ENCODE measurements at regions not wholly inside any gene's neighbourhood (a gene's known extent, or its start where the extent isn't known, plus 50 kb on each side); places are given as distances from the start of the nearest gene placed in this dataset.

DNA sequence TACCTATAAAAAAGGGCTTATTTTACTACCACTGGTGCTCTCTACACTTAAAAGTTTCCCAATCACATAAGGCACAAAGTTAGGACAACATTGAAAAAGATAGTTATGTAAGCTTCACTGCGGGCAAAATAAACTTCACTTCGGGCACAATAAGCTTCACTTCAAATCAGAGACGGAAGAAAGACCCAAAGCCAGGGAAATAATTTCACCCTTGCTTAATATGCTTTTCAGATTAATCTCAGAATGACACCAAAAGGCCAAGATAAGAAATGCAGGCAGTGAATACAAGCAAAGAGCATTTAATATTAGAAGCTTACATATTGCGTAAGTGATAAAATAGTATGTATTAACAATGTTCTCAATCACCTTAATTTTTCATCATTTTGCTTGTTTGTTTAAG is 444.2 kb downstream of the SETD4 start:
- ChIA-PET CTCF (interaction anchor here (0.9 to 1.2 kb wide), 2 partner anchors 565 to 870 kb away, joined by 3 to 4 read pairs; no protein-coding TSS in a partner anchor), POLR2A (interaction anchor here (1.2 kb wide), 1 partner anchor 728 kb away, joined by 3 read pairs; no protein-coding TSS in a partner anchor)
- DNase-seq (no peak), ATAC-seq (ENCODE audit: low read depth) (no peak)
- Mint-ChIP-seq H3K4me3 (no peak overlapping the region), H3K27me3 (no peaks in the 10 kb centered on the region), H3K36me3 (ENCODE audit: low read depth) (no peaks in the 10 kb centered on the region), H3K4me1 (peaks cover 3% of the 10 kb centered on the region), H3K9me3 (peaks cover under 1% of the 10 kb centered on the region), H3K27ac (no peak overlapping the region)
- TF ChIP-seq, protein P1, sequence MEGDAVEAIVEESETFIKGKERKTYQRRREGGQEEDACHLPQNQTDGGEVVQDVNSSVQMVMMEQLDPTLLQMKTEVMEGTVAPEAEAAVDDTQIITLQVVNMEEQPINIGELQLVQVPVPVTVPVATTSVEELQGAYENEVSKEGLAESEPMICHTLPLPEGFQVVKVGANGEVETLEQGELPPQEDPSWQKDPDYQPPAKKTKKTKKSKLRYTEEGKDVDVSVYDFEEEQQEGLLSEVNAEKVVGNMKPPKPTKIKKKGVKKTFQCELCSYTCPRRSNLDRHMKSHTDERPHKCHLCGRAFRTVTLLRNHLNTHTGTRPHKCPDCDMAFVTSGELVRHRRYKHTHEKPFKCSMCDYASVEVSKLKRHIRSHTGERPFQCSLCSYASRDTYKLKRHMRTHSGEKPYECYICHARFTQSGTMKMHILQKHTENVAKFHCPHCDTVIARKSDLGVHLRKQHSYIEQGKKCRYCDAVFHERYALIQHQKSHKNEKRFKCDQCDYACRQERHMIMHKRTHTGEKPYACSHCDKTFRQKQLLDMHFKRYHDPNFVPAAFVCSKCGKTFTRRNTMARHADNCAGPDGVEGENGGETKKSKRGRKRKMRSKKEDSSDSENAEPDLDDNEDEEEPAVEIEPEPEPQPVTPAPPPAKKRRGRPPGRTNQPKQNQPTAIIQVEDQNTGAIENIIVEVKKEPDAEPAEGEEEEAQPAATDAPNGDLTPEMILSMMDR (IDR thresholded peaks at IDR 0.05), result no peak
- intact Hi-C loops (cut with micrococcal nuclease), result loop anchor here (1.0 to 2.0 kb wide), 4 partner anchors 216 to 871 kb away; no protein-coding TSS in a partner anchor

GRCh38 chr21:35615325-35615724 is 445.0 kb downstream of the SETD4 start:
- DNase-seq (no peak), ATAC-seq (ENCODE audit: low read depth) (no peak)
- intact Hi-C loops (cut with micrococcal nuclease), result no loop called here
- Mint-ChIP-seq H3K36me3 (ENCODE audit: low read depth) (no peaks in the 10 kb centered on the region), H3K9me3 (no peaks in the 10 kb centered on the region), H3K4me1 (peaks cover 3% of the 10 kb centered on the region), H3K4me3 (no peak overlapping the region), H3K27me3 (no peaks in the 10 kb centered on the region), H3K27ac (no peak overlapping the region)
- POLR2A ChIA-PET, result interaction anchor here (1.2 kb wide), 1 partner anchor 727 kb away, joined by 3 read pairs; no protein-coding TSS in a partner anchor
- CTCF ChIA-PET, result interaction anchor here (0.9 kb wide), 1 partner anchor 869 kb away, joined by 4 read pairs; no protein-coding TSS in a partner anchor
- TF ChIP-seq, protein P1 (IDR thresholded peaks at IDR 0.05), result no peak

DNA sequence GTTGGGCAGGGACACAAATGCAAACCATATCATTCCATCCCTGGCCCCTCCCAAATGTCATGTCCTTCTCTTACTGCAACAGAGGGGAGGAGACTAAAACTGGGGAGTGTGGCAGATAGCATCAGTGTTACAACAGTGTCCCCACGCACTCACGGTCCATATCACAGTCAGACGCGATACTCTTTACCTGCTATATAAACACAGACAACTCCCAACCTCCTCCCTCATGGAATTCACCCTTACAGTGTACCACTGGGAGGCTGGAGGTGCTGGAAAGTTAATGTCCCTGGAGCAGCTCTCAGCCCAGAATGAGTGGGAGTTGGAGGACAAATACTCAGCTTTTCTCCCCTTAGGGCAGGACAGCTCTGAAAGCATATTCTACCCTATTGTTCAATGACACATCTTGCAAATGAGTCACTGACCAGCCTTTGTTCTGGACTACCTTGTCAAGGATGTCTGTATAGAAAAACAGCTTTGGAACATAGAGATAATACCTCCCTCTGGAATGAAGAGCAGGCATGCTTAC is 445.9 kb downstream of the SETD4 start:
- no peaks in the 10 kb centered on the region for H3K9me3 Mint-ChIP-seq
- H3K27ac Mint-ChIP-seq, result no peak overlapping the region
- peaks cover 3% of the 10 kb centered on the region for H3K4me1 Mint-ChIP-seq
- ChIA-PET POLR2A (no interaction called here), CTCF (no interaction called here)
- intact Hi-C loops (cut with micrococcal nuclease), result no loop called here
- DNase-seq, result no peak
- no peaks in the 10 kb centered on the region for H3K36me3 Mint-ChIP-seq (ENCODE audit: low read depth)
- TF ChIP-seq, protein P1 (IDR thresholded peaks at IDR 0.05), result no peak
- no peaks in the 10 kb centered on the region for H3K27me3 Mint-ChIP-seq
- no peak for ATAC-seq (ENCODE audit: low read depth)
- no peak overlapping the region for H3K4me3 Mint-ChIP-seq

- TF ChIP-seq, protein P1 (IDR thresholded peaks at IDR 0.05), result no peak
- Mint-ChIP-seq H3K9me3 (peaks cover 3% of the 10 kb centered on the region), H3K27ac (no peak overlapping the region), H3K36me3 (ENCODE audit: low read depth) (no peaks in the 10 kb centered on the region), H3K4me1 (peaks cover 3% of the 10 kb centered on the region), H3K27me3 (no peaks in the 10 kb centered on the region), H3K4me3 (no peak overlapping the region)
- intact Hi-C loops (cut with micrococcal nuclease), result no loop called here
- ATAC-seq (ENCODE audit: low read depth) (no peak), DNase-seq (no peak)
- ChIA-PET POLR2A (no interaction called here), CTCF (no interaction called here)
These were observed 448.6 kb downstream of the SETD4 start for GRCh38 chr21:35611708-35612132.

DNA sequence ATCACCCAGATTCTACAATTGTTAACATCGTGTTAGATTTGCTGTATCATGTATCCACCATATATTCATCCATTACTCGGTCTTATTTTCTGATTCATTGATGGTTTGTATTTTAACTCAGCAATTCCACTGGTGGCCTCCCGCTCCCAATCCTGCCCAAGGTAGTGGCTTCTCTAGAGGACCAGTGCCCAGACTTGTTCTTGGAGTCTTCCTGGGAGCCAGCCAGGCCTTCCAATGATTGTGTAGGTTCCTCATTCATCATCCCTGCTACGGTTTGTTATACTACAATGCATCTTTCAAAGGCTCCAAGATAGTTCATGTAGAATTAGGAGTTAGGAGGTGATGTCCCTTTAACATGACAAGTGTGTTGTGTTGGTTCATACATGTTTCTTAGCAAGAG is 451.1 kb downstream of the SETD4 start:
- Mint-ChIP-seq H3K4me1 (no peaks in the 10 kb centered on the region), H3K9me3 (peaks cover 3% of the 10 kb centered on the region), H3K27ac (no peak overlapping the region), H3K27me3 (peaks cover 3% of the 10 kb centered on the region), H3K4me3 (no peak overlapping the region), H3K36me3 (ENCODE audit: low read depth) (no peaks in the 10 kb centered on the region)
- ATAC-seq (ENCODE audit: low read depth) (no peak), DNase-seq (no peak)
- ChIA-PET CTCF (no interaction called here), POLR2A (no interaction called here)
- TF ChIP-seq, protein P1 (IDR thresholded peaks at IDR 0.05), result no peak
- intact Hi-C loops (cut with micrococcal nuclease), result no loop called here

All from activated B cell treated with CpG ODN at 0.5 μM for 24 hours (primary cell).